Osteoblast (primary cell): ENCODE measurements at regions not wholly inside any gene's neighbourhood (a gene's known extent, or its start where the extent isn't known, plus 50 kb on each side); places are given as distances from the start of the nearest gene placed in this dataset.
A peak's percentile ranks its signal among the peaks of the same experiment; 100 is the strongest.

Experiments
- DNase-seq: peaks from one replicate; pipeline ENCODE4 v3.0.0; 2011; ENCODE audit warnings: low spot score, mixed read lengths; ENCODE audit not compliant: insufficient read length; ENCODE audit errors: missing footprints
- H2AFZ ChIP-seq: 2 replicates; pipeline ENCODE4 v1.6.0; 2011; ENCODE audit warnings: mild to moderate bottlenecking, low read length
- H3K27ac ChIP-seq: 2 replicates; pipeline ENCODE4 v1.5.1; 2011; ENCODE audit warnings: mild to moderate bottlenecking, low read depth, low read length, moderate library complexity
- H3K27me3 ChIP-seq: 2 replicates; pipeline ENCODE4 v1.6.0; 2012; ENCODE audit warnings: mild to moderate bottlenecking, control low read depth, inconsistent platforms, low read length, moderate library complexity; ENCODE audit not compliant: insufficient read depth
- H3K36me3 ChIP-seq: 2 replicates; pipeline ENCODE4 v1.5.1; 2011; ENCODE audit warnings: mild to moderate bottlenecking, low read length, control low read depth, moderate library complexity; ENCODE audit not compliant: insufficient read depth
- H3K4me1 ChIP-seq: 2 replicates; pipeline ENCODE4 v1.5.1; 2011; ENCODE audit warnings: mild to moderate bottlenecking, low read length, control low read depth, moderate library complexity; ENCODE audit not compliant: insufficient read depth
- H3K4me2 ChIP-seq: 2 replicates; pipeline ENCODE4 v1.6.0; 2011; ENCODE audit warnings: mild to moderate bottlenecking, low read length; ENCODE audit not compliant: insufficient read depth
- H3K4me3 ChIP-seq: fragments of 200-600 bp; sonication (generic); 3 replicates; pipeline ENCODE4 v1.5.1; 2012; ENCODE audit warnings: mild to moderate bottlenecking, low read length, inconsistent platforms; ENCODE audit not compliant: insufficient read depth
- H3K79me2 ChIP-seq: 2 replicates; pipeline ENCODE4 v1.6.0; 2012; ENCODE audit warnings: mild to moderate bottlenecking, low read length, control low read depth, inconsistent platforms; ENCODE audit not compliant: insufficient read depth
- H3K9me3 ChIP-seq: 2 replicates; pipeline ENCODE4 v1.5.1; 2011; ENCODE audit warnings: low read depth, low read length, control low read depth
- H4K20me1 ChIP-seq: 2 replicates; pipeline ENCODE4 v1.6.0; 2012; ENCODE audit warnings: mild to moderate bottlenecking, low read length, control low read depth; ENCODE audit not compliant: insufficient read depth
- TF ChIP-seq, protein P1 (sequence below): IDR thresholded peaks from 2 replicates; pipeline ENCODE4 v1.5.1; 2011; ENCODE audit warnings: mild to moderate bottlenecking, low read depth, low read length, moderate library complexity; ENCODE audit errors: extremely low read depth

DNA sequence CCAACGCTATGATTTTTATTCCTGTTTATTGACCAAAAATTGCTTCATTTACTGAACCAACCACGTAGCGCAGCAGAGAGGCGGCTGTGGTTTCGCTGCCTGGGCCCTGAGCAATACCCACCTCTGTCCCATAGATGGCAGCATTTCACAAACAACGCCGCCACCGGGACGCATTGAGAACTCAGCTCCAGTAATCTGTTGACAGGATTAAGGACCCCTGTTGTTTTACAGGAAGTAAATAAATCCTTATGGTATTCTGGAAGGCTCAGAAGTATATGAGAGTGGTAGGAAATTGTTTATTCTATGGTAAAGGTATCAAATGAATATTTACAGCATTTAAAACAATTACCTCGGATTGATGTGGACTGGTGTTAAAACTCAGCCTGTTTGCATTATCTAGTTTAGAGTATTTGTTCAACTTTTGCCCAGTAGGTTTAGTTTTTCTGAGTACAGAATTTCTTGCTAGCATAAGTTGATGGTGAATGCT, 547.9 kb upstream of the SLC35B3 start:
- H3K9me3 ChIP-seq = no peaks in the 10 kb centered on the region
- no peaks in the 10 kb centered on the region for H3K36me3 ChIP-seq
- H4K20me1 ChIP-seq = no peaks in the 10 kb centered on the region
- TF ChIP-seq, protein P1, sequence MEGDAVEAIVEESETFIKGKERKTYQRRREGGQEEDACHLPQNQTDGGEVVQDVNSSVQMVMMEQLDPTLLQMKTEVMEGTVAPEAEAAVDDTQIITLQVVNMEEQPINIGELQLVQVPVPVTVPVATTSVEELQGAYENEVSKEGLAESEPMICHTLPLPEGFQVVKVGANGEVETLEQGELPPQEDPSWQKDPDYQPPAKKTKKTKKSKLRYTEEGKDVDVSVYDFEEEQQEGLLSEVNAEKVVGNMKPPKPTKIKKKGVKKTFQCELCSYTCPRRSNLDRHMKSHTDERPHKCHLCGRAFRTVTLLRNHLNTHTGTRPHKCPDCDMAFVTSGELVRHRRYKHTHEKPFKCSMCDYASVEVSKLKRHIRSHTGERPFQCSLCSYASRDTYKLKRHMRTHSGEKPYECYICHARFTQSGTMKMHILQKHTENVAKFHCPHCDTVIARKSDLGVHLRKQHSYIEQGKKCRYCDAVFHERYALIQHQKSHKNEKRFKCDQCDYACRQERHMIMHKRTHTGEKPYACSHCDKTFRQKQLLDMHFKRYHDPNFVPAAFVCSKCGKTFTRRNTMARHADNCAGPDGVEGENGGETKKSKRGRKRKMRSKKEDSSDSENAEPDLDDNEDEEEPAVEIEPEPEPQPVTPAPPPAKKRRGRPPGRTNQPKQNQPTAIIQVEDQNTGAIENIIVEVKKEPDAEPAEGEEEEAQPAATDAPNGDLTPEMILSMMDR = peak; percentile 99
- H3K79me2 ChIP-seq = no peaks in the 10 kb centered on the region
- H3K4me3 ChIP-seq = no peak overlapping the region
- DNase-seq = peak; percentile 67
- peak overlapping the region; percentile 52 for H3K4me2 ChIP-seq
- H3K27ac ChIP-seq = no peak overlapping the region
- H2AFZ ChIP-seq = peak overlapping the region; percentile 48
- no peaks in the 10 kb centered on the region for H3K4me1 ChIP-seq
- H3K27me3 ChIP-seq = no peaks in the 10 kb centered on the region

DNA sequence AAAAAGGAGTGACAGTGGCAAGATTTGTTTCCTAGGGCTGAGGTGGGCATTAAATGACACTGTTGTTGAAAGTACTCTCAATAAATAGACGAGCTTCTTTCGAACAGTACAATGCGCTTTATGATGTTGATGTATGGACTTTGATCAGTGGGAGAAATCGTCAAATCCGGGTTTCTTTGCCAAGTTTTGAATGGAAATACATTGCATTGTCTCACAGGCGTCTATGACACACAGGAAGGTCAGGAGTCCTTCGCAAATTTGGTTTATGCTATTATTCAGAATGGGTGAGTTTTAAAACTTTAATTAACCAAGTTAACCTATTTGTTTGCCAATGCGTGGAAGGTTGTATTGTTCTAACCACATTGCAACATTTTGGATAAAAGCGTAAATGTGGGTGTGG, 547.3 kb upstream of the SLC35B3 start:
- no peak for DNase-seq
- Histone ChIP-seq H3K27me3 (no peaks in the 10 kb centered on the region), H3K79me2 (no peaks in the 10 kb centered on the region), H2AFZ (peak overlapping the region; percentile 48), H3K4me3 (no peak overlapping the region), H3K9me3 (no peaks in the 10 kb centered on the region), H3K27ac (no peak overlapping the region), H3K4me1 (no peaks in the 10 kb centered on the region), H3K4me2 (peak overlapping the region; percentile 52), H4K20me1 (no peaks in the 10 kb centered on the region), H3K36me3 (no peaks in the 10 kb centered on the region)
- TF ChIP-seq, protein P1 = no peak

DNA sequence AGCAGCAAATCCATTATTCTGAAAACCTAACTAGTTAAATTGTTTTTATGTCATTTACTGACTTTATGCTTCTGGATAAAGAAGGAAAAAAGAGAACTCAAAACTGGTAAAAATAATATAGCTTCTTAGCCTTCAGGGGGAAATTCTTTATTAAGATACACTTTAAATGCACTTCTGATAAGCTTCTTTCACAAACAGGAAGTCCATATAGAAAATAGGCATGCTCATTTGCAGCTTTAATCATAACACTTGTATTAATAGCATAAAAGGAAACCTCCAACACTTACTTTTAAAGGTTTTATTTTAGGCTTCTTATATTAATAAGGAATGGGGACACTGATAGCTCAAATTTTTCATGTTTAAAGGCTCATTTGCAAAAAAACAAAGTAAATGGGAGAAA, 538.0 kb upstream of the SLC35B3 start:
- Histone ChIP-seq H3K27ac (no peak overlapping the region), H3K27me3 (no peaks in the 10 kb centered on the region), H2AFZ (no peak overlapping the region), H3K36me3 (no peaks in the 10 kb centered on the region), H3K4me1 (no peaks in the 10 kb centered on the region), H3K4me3 (no peak overlapping the region), H3K79me2 (no peaks in the 10 kb centered on the region), H3K9me3 (no peaks in the 10 kb centered on the region), H3K4me2 (no peak overlapping the region), H4K20me1 (no peaks in the 10 kb centered on the region)
- TF ChIP-seq, protein P1 = no peak
- DNase-seq = no peak

DNA sequence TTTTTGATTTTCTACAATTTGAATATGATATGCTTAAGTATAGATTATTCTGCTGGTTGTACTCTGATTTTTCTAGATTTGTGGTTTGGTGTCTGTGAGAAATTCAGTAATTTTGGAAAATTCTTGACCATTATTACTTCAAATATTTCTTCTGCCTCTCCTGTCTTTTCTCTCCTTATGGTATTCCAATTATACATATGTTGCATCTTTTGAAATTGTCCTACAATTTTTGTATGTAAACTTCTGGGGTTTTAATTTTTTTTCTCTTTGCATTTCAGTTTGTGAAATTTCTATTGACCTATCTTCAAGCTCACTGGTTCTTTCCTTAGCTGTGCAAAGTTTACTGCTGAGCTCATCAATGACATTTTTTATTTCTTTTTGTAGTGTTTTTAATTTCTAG, 534.4 kb upstream of the SLC35B3 start:
- no peak for DNase-seq
- Histone ChIP-seq H3K27me3 (no peaks in the 10 kb centered on the region), H2AFZ (no peak overlapping the region), H3K4me1 (no peaks in the 10 kb centered on the region), H3K79me2 (no peaks in the 10 kb centered on the region), H4K20me1 (no peaks in the 10 kb centered on the region), H3K4me3 (no peak overlapping the region), H3K36me3 (no peaks in the 10 kb centered on the region), H3K27ac (no peak overlapping the region), H3K4me2 (no peak overlapping the region), H3K9me3 (no peaks in the 10 kb centered on the region)
- TF ChIP-seq, protein P1 = no peak
